Sigmoid colon (tissue), 4 donors: ENCODE measurements at regions not wholly inside any gene's neighbourhood (a gene's known extent, or its start where the extent isn't known, plus 50 kb on each side); places are given as distances from the start of the nearest gene placed in this dataset.
"Not testable (repeated sequence)": the region's sequence is repeated elsewhere in the genome, so short reads cannot be mapped to it uniquely, and the experiment has no call there.

Experiments
- EP300 ChIP-seq, 4 donors: sonication (generic); formaldehyde crosslinking; IDR thresholded peaks; one replicate each; pipeline ENCODE4 v1.6.1; 2017; ENCODE audit warnings: antibody characterized with exemption in 4 of 4
- POLR2A ChIP-seq, 2 donors: fragments of 450-650 bp; IDR thresholded peaks; one replicate each; pipeline ENCODE4 v1.6.1; 2016; ENCODE audit warnings: antibody characterized with exemption in 2 of 2, mild to moderate bottlenecking in 2 of 2, moderate library complexity in 2 of 2
- POLR2AphosphoS5 ChIP-seq, 4 donors: sonication (generic); formaldehyde crosslinking; IDR thresholded peaks; one replicate each; pipeline ENCODE4 v1.6.1; 2017; ENCODE audit warnings: antibody characterized with exemption in 4 of 4
- TF ChIP-seq, protein P1 (sequence below), 4 experiments: fragments of 450-650 bp in 3 of 4; fragments of 200-600 bp in 1 of 4; IDR thresholded peaks; one replicate each; pipeline ENCODE4 v1.5.1; 2016 to 2019; ENCODE audit warnings: antibody characterized with exemption in 4 of 4, mild to moderate bottlenecking in 3 of 4, moderate library complexity in 2 of 4

DNA sequence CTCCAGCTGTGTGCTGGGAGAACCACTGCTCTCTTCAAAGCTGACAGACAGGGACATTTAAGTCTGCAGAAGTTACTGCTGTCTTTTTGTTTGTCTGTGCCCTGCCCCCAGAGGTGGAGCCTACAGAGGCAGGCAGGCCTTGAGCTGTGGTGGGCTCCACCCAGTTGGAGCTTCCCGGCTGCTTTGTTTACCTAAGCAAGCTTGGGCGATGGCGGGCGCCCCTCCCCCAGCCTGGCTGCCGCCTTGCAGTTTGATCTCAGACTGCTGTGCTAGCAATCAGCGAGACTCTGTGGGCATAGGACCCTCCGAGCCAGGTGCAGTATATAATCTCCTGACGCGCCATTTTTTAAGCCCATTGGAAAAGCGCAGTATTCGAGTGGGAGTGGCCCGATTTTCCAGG is 119.7 kb downstream of the OSTF1 start:
- TF ChIP-seq, protein P1, sequence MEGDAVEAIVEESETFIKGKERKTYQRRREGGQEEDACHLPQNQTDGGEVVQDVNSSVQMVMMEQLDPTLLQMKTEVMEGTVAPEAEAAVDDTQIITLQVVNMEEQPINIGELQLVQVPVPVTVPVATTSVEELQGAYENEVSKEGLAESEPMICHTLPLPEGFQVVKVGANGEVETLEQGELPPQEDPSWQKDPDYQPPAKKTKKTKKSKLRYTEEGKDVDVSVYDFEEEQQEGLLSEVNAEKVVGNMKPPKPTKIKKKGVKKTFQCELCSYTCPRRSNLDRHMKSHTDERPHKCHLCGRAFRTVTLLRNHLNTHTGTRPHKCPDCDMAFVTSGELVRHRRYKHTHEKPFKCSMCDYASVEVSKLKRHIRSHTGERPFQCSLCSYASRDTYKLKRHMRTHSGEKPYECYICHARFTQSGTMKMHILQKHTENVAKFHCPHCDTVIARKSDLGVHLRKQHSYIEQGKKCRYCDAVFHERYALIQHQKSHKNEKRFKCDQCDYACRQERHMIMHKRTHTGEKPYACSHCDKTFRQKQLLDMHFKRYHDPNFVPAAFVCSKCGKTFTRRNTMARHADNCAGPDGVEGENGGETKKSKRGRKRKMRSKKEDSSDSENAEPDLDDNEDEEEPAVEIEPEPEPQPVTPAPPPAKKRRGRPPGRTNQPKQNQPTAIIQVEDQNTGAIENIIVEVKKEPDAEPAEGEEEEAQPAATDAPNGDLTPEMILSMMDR (IDR thresholded peaks at IDR 0.05): not testable (repeated sequence)
- TF ChIP-seq POLR2A, EP300, POLR2AphosphoS5 (IDR thresholded peaks at IDR 0.05): not testable (repeated sequence)
